DMS79 treated with DMSO at 0.1 percent for 48 hours (cell line): ENCODE measurements at regions not wholly inside any gene's neighbourhood (a gene's known extent, or its start where the extent isn't known, plus 50 kb on each side); places are given as distances from the start of the nearest gene placed in this dataset.

Experiments used
- DNase-seq: peaks from one replicate; lab custom pipeline; 2025; lab: John Stamatoyannopoulos, UW

DNA sequence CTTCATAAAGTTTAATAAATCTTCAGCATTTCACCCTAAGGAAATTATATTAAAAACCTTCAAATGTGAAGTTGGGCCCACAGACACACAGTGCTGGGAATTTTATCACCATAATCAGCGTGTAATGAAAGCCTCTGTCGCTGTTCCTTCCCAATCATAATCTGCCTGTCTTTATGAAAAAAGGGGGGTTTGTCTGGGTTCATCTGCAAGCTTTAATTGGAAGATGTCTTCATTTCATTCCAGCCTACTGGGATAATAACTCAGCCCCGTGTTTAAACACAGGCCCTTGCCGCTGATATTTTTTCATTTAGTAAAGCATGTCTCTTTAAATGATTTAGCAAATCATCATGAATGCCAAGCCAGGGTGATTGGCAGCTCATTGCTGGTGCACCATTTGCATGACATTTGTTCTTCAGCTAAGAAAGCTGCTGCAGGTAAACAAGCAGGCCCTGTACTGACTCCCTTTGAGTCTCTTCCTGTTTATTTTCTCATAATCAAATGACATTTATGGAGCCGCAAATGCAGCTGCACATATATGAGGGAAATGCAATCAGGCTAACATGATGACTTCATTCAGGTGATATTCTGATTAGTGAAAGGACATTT lies 362.9 kb upstream of the TLE4 start:
- DNase-seq, result no peak

DNA sequence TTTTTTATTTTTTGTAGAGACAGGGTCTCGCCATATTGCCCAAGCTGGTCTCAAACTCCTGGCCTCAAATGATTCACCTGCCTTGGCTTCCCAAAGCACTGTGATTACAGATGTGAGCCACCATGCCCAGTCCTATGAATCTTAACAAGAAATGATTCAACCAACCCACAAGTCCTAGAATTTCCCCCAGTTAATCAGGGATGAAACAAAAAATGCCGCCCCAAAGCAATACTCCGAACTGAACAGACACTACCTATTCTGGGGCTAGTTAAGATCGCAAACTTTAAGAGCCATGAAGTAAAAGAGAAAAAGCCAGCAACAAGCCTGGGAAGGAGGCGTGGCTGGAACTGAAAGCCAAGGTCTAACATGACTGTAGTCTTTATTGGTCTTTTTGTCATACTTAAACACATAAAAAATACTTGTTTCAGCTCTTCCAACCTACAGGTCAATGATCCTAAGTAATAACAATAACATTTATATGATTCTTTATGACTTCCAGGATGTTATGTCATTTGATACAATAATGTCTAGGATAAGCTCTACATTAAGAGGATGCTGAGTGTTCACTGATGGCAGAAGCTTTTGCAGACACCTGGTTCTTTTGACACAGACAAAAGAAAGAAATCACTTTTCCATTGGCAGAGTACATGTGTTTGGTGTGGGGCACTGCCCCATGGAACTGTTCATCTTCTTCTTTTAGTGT lies 361.1 kb upstream of the TLE4 start:
- no peak for DNase-seq

- DNase-seq, result no peak
These were observed 358.2 kb upstream of the TLE4 start for GRCh38 chr9:79213417-79214125.

DNA sequence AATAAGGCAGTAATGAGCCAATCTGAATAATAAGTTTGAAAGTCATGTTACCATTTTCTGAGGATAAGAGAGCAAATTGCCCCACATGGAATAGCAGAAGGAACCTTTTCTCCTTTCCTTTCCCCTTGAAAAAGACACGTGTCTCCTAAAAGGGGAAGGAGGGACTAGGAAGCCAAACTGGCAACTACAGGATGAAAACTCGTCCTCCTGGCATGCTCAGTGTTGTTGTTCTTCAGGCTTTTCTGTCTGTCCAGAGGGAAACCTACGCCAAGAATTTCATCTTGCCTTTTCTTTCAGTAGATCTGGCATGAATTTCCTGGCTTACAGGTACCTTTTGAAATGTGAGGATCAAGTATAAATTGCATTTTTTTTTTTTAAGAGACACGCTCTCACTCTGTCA lies 355.9 kb upstream of the TLE4 start:
- no peak for DNase-seq

DNA sequence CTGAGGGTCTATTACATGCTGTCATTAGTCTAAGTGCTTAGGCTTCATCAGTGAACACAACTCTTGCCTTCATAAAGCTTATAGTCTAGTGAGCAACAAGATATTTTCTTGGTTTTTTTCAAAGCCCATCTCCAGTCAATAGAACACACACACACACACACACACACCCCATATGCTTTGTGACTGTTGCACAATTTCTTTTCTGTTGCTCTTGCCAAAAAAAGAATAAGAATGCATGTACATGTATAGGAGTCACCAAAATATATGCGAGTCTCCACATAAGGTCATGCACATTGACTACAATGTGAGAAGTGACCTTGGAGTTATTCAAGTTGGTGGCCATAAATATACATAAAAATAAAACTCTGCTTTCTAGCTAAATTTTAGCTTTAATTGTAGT lies 351.5 kb upstream of the TLE4 start:
- DNase-seq, result no peak

GRCh38 chr9:79220666-79221065 lies 351.1 kb upstream of the TLE4 start:
- DNase-seq, result no peak

- DNase-seq, result no peak
These were observed 350.7 kb upstream of the TLE4 start for GRCh38 chr9:79221084-79221483.

- no peak for DNase-seq
These were observed 349.3 kb upstream of the TLE4 start for GRCh38 chr9:79222483-79222882.

DNA sequence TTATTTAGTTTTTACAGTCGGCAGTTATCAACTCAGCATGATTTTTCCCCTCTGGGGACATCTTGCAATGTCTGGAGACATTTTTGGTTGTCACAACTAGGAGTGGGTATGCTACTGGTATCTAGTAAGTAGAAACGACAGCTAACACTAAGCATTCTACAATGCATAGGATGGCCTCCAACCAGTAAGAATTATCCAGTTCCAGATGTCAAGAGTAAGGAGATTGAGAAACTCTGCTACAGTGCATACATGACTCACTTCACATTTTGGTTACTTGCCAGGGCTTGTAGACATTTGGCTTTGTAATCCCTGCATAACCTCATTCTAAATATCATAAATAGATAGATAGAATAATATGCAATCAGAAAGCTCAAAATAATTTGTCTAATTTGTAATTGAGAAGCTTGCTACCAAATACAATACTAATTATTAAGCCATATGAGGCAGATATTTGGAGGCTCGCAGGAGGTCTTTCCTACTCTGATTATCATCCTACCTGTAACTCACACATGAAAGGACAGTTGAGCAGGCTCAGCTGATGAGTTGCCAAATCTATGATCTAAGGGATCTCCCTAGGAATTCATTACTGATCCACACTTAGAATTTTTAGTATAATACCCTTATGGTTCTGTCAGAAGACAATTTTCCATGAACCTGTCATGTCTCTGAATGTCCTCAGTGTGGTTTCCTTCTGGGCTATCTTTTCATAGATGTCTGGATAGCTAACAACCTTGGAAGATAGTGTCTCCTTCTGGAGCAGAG lies 346.9 kb upstream of the TLE4 start:
- no peak for DNase-seq

DNA sequence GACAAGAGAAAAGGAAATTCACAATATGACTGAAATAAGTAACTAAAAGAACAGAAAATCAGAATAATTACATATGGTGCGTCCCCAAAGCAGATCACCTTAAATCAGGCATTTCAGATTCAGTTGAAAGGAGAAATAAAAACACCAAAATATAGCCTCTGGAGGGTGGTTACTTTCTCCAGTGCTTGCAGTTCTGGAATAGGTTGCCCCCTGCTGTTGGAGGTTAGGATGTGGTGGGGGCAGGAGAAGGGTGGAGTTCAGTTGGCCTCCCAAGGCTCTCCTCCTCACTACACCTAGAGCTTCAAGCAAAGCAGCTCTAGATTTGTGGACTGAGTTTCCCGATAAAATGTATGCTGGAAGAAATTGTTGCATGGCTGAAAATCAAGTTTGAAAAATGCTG lies 338.2 kb upstream of the TLE4 start:
- no peak for DNase-seq

- DNase-seq, result no peak
These were observed 335.3 kb upstream of the TLE4 start for GRCh38 chr9:79236466-79236865.

GRCh38 chr9:79237861-79238260 lies 333.9 kb upstream of the TLE4 start:
- no peak for DNase-seq

- DNase-seq, result no peak
These were observed 331.0 kb upstream of the TLE4 start for GRCh38 chr9:79240774-79241173.

GRCh38 chr9:79242489-79242888 lies 329.3 kb upstream of the TLE4 start:
- no peak for DNase-seq

- DNase-seq, result no peak
These were observed 325.6 kb upstream of the TLE4 start for GRCh38 chr9:79246170-79246569.

- no peak for DNase-seq
These were observed 324.7 kb upstream of the TLE4 start for GRCh38 chr9:79247021-79247420.

DNA sequence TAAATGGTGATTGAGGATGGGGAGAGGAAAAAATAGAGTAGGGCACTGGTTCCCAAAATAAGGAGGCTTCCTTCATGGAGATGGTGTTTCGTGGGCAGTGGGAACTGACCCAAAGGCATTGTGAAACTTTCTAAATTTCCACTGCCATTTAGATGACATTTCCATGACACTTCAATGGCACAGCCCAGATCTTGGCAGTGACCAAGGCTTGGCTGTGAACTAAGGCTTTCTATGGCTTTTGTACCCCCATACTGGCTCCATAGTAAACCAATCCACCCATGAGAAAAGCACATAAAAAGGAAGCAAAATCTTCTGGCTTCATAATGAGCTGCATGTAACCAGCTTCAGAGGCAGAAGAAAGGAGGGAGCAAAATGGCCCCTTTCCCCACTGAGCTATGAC lies 321.0 kb upstream of the TLE4 start:
- no peak for DNase-seq

GRCh38 chr9:79254900-79255650 lies 316.7 kb upstream of the TLE4 start:
- no peak for DNase-seq

GRCh38 chr9:79255651-79256260 lies 316.0 kb upstream of the TLE4 start:
- DNase-seq, result no peak

DNA sequence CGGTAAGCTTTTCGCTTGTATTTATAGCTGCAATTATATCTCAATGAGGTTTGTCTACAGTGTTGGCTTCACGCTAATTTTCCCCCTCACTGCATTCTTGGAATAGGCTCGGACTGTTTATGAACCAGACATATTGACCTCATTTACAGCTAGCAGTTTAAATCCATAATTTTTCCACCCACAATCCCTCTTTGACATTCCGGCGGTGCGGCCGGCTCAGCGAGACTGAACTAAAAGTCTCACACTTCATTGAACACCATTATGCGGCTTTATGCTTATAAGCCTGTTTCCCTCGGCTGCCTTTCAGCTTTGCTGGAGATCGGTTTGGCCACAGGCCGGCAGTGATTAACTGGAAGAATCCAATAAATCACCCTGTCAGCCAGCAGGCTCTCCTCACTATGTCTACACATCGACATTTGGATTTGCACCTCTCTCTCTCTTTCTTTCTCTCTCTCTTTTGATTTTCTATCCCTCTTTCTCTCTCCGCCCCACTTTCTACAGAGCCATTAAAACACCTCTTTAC lies 315.0 kb upstream of the TLE4 start:
- peak; percentile 90 for DNase-seq

GRCh38 chr9:79257228-79257781 lies 314.5 kb upstream of the TLE4 start:
- DNase-seq, result peak; percentile 22
